ENCODE measurements at regions not wholly inside any gene's neighbourhood (a gene's known extent, or its start where the extent isn't known, plus 50 kb on each side); places are given as distances from the start of the nearest gene placed in this dataset.

DNA sequence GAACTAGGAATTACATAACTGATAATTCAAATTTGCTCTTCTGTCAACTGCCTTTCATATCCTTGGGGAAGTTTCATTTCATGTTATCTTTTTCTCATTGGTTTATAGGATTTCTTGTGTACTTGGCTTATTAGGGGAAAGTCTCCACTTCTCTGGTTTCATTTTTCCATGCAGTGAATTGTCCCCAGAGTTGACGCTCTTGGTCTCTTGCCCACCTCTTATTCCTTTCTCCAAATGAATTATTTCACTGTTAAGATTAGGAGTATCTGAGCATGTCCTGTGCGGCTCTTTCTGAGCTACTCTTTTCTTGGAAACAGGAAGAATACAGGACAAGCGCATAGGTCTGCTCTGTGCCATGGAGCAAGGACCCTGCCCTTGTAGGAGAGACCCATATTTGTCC lies 104.8 kb downstream of the POSTN start:
- TF ChIP-seq, protein P1, sequence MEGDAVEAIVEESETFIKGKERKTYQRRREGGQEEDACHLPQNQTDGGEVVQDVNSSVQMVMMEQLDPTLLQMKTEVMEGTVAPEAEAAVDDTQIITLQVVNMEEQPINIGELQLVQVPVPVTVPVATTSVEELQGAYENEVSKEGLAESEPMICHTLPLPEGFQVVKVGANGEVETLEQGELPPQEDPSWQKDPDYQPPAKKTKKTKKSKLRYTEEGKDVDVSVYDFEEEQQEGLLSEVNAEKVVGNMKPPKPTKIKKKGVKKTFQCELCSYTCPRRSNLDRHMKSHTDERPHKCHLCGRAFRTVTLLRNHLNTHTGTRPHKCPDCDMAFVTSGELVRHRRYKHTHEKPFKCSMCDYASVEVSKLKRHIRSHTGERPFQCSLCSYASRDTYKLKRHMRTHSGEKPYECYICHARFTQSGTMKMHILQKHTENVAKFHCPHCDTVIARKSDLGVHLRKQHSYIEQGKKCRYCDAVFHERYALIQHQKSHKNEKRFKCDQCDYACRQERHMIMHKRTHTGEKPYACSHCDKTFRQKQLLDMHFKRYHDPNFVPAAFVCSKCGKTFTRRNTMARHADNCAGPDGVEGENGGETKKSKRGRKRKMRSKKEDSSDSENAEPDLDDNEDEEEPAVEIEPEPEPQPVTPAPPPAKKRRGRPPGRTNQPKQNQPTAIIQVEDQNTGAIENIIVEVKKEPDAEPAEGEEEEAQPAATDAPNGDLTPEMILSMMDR (IDR thresholded peaks at IDR 0.05; ENCODE audit: insufficient read depth, low read depth, low read length, missing control alignments) = no peak
- H3K4me3 ChIP-seq (ENCODE audit: low read length) = no peak overlapping the region
- no peak for DNase-seq (ENCODE audit: low read depth)

DNA sequence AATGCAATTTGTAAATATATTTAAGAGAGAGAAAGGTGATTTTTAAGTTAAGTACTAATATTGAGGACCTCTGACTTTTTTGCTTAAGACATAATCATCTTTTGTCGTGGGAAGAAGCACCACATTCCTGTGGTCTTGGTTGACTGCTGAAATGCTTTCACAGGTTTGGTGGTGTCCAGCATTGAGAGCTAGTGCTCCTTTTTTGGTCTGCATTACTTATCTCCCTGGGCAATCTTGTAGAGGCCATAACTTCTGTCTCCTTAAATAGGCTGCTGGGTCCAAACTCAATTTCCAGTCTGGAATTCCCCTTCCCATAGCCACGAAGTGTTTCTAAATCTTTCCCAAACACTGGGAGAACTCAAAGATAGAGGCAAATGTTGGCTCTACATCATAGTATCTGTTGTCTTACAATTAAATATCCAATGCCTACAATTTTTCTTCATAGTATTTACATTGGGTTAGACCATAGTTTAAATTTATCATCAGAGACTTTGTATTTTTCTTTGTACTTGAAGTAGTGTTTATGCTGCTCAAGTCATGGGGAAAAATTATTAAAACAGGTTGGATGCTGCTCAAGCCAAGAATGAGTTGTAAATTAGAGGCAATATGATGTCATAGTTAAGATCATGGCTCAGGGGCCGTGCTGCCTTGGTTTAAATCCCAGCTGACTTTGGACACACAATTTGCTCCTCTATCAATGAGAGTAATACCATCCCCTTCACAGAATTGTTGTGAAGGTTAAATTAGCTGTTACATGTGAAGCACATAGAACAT lies 105.6 kb downstream of the POSTN start:
- no peak overlapping the region for H3K4me3 ChIP-seq (ENCODE audit: low read length)
- DNase-seq (ENCODE audit: low read depth) = peak; percentile 14
- TF ChIP-seq, protein P1 (IDR thresholded peaks at IDR 0.05; ENCODE audit: insufficient read depth, low read depth, low read length, missing control alignments) = no peak

DNA sequence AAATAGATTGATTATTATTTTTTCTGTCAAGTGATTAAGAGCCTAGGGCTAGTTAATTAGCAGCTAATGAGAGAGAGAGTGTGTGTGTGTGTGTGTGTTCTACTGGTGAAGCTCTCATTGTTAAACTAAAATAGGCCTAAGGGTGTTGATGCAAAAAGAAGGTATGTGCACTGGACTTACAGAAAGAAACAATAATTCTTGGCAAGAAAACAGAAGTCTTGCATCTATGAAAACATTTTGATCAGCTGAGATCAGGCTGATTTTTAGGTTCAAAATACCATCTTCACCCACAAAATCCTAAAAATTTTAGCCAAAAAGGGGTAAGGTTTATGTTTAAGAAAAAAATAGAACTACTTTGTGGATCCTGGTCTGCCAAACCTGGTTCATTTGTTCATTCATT lies 106.5 kb downstream of the POSTN start:
- TF ChIP-seq, protein P1 (IDR thresholded peaks at IDR 0.05; ENCODE audit: insufficient read depth, low read depth, low read length, missing control alignments) = no peak
- DNase-seq (ENCODE audit: low read depth) = no peak
- no peak overlapping the region for H3K4me3 ChIP-seq (ENCODE audit: low read length)

DNA sequence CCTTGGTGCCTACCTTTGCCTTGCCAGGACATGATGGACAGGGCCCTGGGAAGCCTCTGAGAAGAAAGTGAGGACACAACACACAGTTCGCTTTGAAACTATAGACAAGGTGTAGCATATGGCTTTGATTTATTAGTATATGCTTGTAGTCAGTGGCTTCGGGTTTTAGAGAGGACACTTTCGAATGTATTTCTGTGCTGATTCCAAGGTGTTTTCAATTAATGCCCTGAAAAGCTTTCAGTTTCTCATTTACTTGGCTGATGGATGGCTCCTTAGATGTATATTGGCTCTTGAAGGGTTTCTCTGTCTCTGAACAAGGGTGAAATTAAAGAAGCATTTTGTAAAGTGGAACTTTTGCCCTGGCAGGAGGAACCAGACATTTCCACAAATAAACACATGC lies 106.9 kb downstream of the POSTN start:
- TF ChIP-seq, protein P1 (IDR thresholded peaks at IDR 0.05; ENCODE audit: insufficient read depth, low read depth, low read length, missing control alignments) = no peak
- no peak for DNase-seq (ENCODE audit: low read depth)
- no peak overlapping the region for H3K4me3 ChIP-seq (ENCODE audit: low read length)

DNA sequence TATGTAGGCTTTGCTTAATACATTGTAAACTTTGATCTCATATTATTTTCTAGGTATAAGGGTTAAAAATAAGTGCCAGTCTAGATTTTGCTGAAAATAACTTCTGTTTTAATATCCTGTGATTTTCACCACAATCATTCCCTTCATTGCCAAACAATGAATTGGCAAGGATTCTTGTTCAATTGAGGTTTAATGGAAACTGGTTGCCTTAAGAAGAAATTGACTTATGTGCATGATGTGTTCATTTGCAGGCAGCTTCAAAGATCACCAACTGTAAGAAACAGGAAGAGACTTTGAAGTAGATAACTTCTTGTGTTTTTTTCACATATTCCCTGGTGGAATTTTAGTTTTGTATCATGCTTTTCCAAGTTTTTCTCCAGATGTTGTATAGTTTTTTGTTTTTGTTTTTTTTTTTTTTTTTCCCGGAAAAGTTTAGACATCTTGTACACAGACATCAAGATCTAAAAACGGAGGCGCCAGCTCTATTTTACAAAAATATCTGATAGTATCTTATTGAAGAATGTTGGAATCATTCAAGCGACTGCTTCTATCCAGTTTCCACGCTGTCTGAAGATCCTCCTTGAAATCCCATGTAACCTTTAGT lies 108.3 kb downstream of the POSTN start:
- TF ChIP-seq, protein P1 (IDR thresholded peaks at IDR 0.05; ENCODE audit: insufficient read depth, low read depth, low read length, missing control alignments) = no peak
- no peak for DNase-seq (ENCODE audit: low read depth)
- H3K4me3 ChIP-seq (ENCODE audit: low read length) = no peak overlapping the region

GRCh38 chr13:37488726-37489125 lies 109.8 kb downstream of the POSTN start:
- TF ChIP-seq, protein P1 (IDR thresholded peaks at IDR 0.05; ENCODE audit: insufficient read depth, low read depth, low read length, missing control alignments) = no peak
- no peak overlapping the region for H3K4me3 ChIP-seq (ENCODE audit: low read length)
- DNase-seq (ENCODE audit: low read depth) = no peak

Measured in epithelial cell of esophagus (primary cell).